Kidney epithelial cell (primary cell): ENCODE measurements at regions not wholly inside any gene's neighbourhood (a gene's known extent, or its start where the extent isn't known, plus 50 kb on each side); places are given as distances from the start of the nearest gene placed in this dataset.

Experiments
- DNase-seq: peaks from one replicate; pipeline ENCODE4 v3.0.0-alpha.2; 2010; ENCODE audit warnings: low read depth
- H3K27me3 ChIP-seq: 2 replicates; pipeline ENCODE4 v1.6.0; 2011; ENCODE audit warnings: low read length; ENCODE audit not compliant: control insufficient read depth, insufficient read depth
- H3K36me3 ChIP-seq: 2 replicates; pipeline ENCODE4 v1.5.1; 2011; ENCODE audit warnings: low read length; ENCODE audit not compliant: control insufficient read depth, insufficient read depth
- H3K4me3 ChIP-seq: 2 replicates; pipeline ENCODE4 v1.5.1; 2011; ENCODE audit warnings: low read depth, mild to moderate bottlenecking, control low read depth, low read length
- CTCF ChIP-seq: IDR thresholded peaks from 2 replicates; pipeline ENCODE4 v1.5.1; 2011; ENCODE audit warnings: mild to moderate bottlenecking, moderate library complexity, low read length, control low read depth, inconsistent platforms; ENCODE audit not compliant: insufficient read depth, poor library complexity, severe bottlenecking

GRCh38 chr6:106910999-106911949 is 63.3 kb downstream of the CD24 start:
- Histone ChIP-seq H3K4me3 (no peak overlapping the region), H3K27me3 (no peaks in the 10 kb centered on the region), H3K36me3 (no peaks in the 10 kb centered on the region)
- no peak for DNase-seq
- no peak for TF ChIP-seq CTCF

GRCh38 chr6:106908386-106908840 is 66.1 kb downstream of the CD24 start:
- no peak for TF ChIP-seq CTCF
- DNase-seq: no peak
- no peak overlapping the region for H3K4me3 ChIP-seq
- no peaks in the 10 kb centered on the region for H3K27me3 ChIP-seq
- no peaks in the 10 kb centered on the region for H3K36me3 ChIP-seq

GRCh38 chr6:106907754-106908153 is 66.8 kb downstream of the CD24 start:
- H3K4me3 ChIP-seq: no peak overlapping the region
- no peak for DNase-seq
- no peaks in the 10 kb centered on the region for H3K36me3 ChIP-seq
- TF ChIP-seq CTCF: no peak
- no peaks in the 10 kb centered on the region for H3K27me3 ChIP-seq

- H3K27me3 ChIP-seq: no peaks in the 10 kb centered on the region
Observed at GRCh38 chr6:106906232-106906631, 68.3 kb downstream of the CD24 start.

GRCh38 chr6:106903299-106903698 is 71.2 kb downstream of the CD24 start:
- TF ChIP-seq CTCF: no peak
- H3K4me3 ChIP-seq: no peak overlapping the region
- no peak for DNase-seq
- no peaks in the 10 kb centered on the region for H3K36me3 ChIP-seq
- no peaks in the 10 kb centered on the region for H3K27me3 ChIP-seq

More at GRCh38 chr6:106906232-106906631, 68.3 kb downstream of the CD24 start:
- no peak for DNase-seq
- no peaks in the 10 kb centered on the region for H3K36me3 ChIP-seq
- no peak overlapping the region for H3K4me3 ChIP-seq
- TF ChIP-seq CTCF: no peak
